Karpas-422 (cell line): ENCODE measurements at regions not wholly inside any gene's neighbourhood (a gene's known extent, or its start where the extent isn't known, plus 50 kb on each side); places are given as distances from the start of the nearest gene placed in this dataset.

ENCODE experiments used
- DNase-seq: peaks from one replicate; pipeline ENCODE4 v3.0.0-alpha.2; 2015
- H2AFZ ChIP-seq: fragments of 200-600 bp; sonication (generic); 2 replicates; pipeline ENCODE4 v1.6.1; 2014; ENCODE audit warnings: antibody characterized with exemption, low read length, mixed read lengths
- H3K27ac ChIP-seq: fragments of 200-600 bp; sonication (generic); 2 replicates; pipeline ENCODE4 v1.5.1; 2014; ENCODE audit warnings: mild to moderate bottlenecking, low read length, moderate library complexity
- H3K27me3 ChIP-seq: fragments of 200-600 bp; sonication (generic); 2 replicates; pipeline ENCODE4 v1.6.1; 2014; ENCODE audit warnings: low read length, mixed read lengths
- H3K36me3 ChIP-seq: fragments of 200-600 bp; sonication (generic); 2 replicates; pipeline ENCODE4 v1.6.1; 2014; ENCODE audit warnings: low read length, mixed read lengths; ENCODE audit not compliant: insufficient read depth
- H3K4me1 ChIP-seq: fragments of 200-600 bp; sonication (generic); 2 replicates; pipeline ENCODE4 v1.6.1; 2014; ENCODE audit warnings: mild to moderate bottlenecking, low read length, mixed read lengths
- H3K4me2 ChIP-seq: fragments of 200-600 bp; sonication (generic); 2 replicates; pipeline ENCODE4 v1.6.1; 2014; ENCODE audit warnings: low read length, low read depth, mild to moderate bottlenecking; ENCODE audit not compliant: poor library complexity, severe bottlenecking
- H3K4me3 ChIP-seq: fragments of 200-600 bp; sonication (generic); 2 replicates; pipeline ENCODE4 v1.5.1; 2014; ENCODE audit warnings: mild to moderate bottlenecking, antibody characterized with exemption, low read length, mixed read lengths
- H3K79me2 ChIP-seq: fragments of 200-600 bp; sonication (generic); 2 replicates; pipeline ENCODE4 v1.6.1; 2014; ENCODE audit warnings: mild to moderate bottlenecking, low read length, mixed read lengths
- H3K9ac ChIP-seq: fragments of 200-600 bp; sonication (generic); 2 replicates; pipeline ENCODE4 v1.6.0; 2014; ENCODE audit warnings: low read length
- H3K9me2 ChIP-seq: fragments of 200-600 bp; sonication (generic), shearing (Covaris generic); replicated peaks from 2 replicates; pipeline ENCODE4 v1.6.0; 2014; ENCODE audit warnings: mild to moderate bottlenecking, low read length, moderate library complexity; ENCODE audit not compliant: insufficient read depth
- H3K9me3 ChIP-seq: fragments of 300-700, 200-600 bp; sonication (generic); 2 replicates; pipeline ENCODE4 v1.6.1; 2014; ENCODE audit warnings: low read length, mixed read lengths
- H4K20me1 ChIP-seq: fragments of 200-600 bp; sonication (generic); 2 replicates; pipeline ENCODE4 v1.6.1; 2014; ENCODE audit warnings: mild to moderate bottlenecking, antibody characterized with exemption, low read length, low read depth; ENCODE audit not compliant: insufficient read depth

DNA sequence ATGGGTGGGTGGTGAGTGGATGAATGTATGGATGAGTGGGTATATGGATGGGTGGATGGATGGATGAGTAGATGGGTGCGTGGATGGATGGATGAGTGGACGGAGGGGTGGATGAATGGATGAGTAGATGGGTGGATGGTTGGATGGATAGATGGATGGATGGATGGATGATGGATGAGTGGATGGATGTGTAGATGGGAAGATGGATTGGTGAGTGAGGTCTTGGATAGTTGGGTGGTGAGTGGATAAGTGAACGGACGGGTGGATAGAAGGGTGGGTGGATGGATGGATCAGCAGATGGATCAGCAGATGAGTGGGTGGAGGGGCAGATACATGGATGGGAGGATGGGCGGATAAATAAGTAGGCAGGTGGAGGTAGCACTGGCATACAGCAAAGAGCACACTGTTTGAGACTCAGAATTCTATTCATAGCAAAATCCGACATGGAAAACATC, 163.5 kb downstream of the C9orf50 start:
- Histone ChIP-seq H3K9me3 (no peaks in the 10 kb centered on the region), H3K4me1 (no peaks in the 10 kb centered on the region), H3K9ac (no peak overlapping the region), H2AFZ (no peak overlapping the region), H4K20me1 (no peaks in the 10 kb centered on the region), H3K4me2 (no peak overlapping the region), H3K36me3 (no peaks in the 10 kb centered on the region), H3K27ac (no peak overlapping the region), H3K27me3 (no peaks in the 10 kb centered on the region), H3K4me3 (no peak overlapping the region), H3K9me2 (no peaks in the 10 kb centered on the region), H3K79me2 (no peaks in the 10 kb centered on the region)
- no peak for DNase-seq

DNA sequence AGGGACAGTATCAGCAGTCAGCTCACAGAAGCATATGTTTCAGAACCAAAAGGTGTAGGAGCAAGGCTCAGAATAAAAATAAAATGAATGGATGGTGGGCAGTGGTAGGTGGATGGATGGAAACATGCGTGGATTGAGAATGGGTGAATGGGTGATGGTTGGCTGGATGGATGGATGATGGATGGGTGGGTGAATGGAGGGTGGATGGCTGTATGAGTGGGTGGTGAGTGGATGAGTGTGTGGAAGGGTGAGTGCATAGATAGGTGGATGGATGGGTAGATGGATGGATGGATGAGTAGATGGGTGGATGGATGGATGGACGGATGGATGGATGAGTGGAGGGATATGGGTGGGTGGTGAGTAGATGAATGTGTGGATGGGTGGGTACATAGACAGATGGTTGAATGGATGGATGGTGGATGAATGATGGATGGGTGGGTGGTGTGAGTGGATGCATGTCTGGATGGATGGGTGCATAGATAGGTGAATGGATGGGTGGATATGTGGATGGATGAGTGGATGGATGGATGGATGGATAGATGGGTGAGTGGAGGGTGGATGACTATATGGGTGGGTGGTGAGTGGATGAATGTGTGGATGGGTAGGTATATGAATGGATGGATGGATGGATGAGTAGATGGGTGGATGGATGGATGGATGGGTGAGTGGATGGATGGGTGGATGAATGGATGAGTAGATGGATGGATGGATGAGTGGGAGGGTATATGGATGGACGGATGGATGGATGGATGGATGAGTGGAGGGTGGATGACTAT, 164.2 kb downstream of the C9orf50 start:
- Histone ChIP-seq H3K9me3 (no peaks in the 10 kb centered on the region), H3K4me2 (no peak overlapping the region), H3K4me3 (no peak overlapping the region), H3K36me3 (no peaks in the 10 kb centered on the region), H3K9ac (no peak overlapping the region), H4K20me1 (no peaks in the 10 kb centered on the region), H3K4me1 (no peaks in the 10 kb centered on the region), H3K9me2 (no peaks in the 10 kb centered on the region), H3K79me2 (no peaks in the 10 kb centered on the region), H3K27ac (no peak overlapping the region), H2AFZ (no peak overlapping the region), H3K27me3 (no peaks in the 10 kb centered on the region)
- DNase-seq: no peak

DNA sequence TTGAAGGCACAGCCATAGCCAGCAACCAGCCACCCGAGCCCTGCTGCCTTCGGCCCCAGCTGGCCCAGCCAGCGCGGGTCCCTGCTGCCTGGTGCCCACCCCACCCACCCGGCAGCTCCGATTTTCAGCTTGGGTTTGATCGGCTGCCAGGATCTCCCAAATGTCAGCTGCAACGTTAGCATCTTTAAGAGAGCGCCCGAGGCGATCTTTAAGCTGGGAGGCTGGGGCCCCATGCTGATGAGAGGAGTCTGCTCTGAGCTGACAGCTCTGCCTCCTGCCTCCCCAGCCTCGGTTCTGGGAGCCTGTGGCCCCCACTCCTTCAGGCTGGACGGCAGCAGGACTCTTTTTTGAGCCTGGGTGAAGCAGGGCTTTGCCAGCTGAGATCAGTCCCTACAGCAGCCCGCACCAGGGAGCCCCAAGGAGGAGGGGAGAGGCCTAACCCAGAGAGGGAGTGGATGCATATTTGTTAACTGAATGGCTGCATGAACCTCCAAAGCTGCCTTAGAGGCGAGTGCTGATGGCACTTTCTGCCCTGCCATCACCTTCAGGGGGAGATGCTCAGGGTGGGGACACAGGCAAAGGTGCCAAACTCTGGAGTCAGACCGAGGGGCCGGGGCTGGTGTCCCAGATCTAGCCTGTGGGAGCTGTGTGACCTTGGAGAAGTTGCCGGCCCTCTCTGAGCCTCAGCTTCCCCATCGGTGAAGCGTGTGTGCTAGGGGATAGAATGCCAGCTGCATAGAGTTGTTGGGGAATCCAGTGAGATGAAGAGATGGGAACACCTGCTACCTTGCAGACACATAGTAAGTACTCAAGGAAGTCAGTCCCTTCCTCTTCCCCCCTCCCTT, 165.5 kb downstream of the C9orf50 start:
- H4K20me1 ChIP-seq: no peaks in the 10 kb centered on the region
- H3K27ac ChIP-seq: no peak overlapping the region
- H2AFZ ChIP-seq: no peak overlapping the region
- no peaks in the 10 kb centered on the region for H3K9me2 ChIP-seq
- no peaks in the 10 kb centered on the region for H3K36me3 ChIP-seq
- H3K9ac ChIP-seq: no peak overlapping the region
- DNase-seq: no peak
- H3K27me3 ChIP-seq: no peaks in the 10 kb centered on the region
- H3K79me2 ChIP-seq: no peaks in the 10 kb centered on the region
- H3K4me2 ChIP-seq: no peak overlapping the region
- no peaks in the 10 kb centered on the region for H3K9me3 ChIP-seq
- no peak overlapping the region for H3K4me3 ChIP-seq
- H3K4me1 ChIP-seq: no peaks in the 10 kb centered on the region

DNA sequence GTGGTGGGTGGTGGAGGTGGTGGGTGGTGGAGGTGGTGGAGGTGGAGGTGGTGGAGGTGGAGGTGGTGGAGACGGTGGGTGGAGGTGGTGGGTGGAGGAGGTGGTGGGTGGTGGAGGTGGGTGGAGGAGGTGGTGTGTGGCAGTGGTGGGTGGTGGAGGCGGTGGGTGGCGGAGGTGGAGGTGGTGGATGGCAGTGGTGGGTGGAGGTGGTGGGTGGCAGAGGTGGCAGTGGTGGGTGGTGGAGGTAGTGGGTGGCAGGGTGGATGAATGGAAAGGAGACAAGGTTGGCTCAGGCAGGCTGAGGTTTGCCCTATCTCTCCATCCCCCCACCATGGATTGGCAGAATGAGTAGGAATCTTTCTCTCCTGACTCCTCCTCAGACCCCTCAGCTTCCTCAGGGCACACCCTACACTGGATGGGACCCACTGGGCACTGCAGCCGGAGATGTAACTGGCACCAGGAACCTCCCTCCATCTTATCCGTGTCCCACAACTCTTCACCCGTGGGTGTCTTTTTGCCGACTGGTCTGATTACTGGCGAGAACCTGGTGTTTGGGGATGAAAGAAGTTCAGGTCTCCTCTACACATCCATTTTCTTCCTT, 166.3 kb downstream of the C9orf50 start:
- Histone ChIP-seq H3K4me2 (no peak overlapping the region), H3K27ac (no peak overlapping the region)

DNA sequence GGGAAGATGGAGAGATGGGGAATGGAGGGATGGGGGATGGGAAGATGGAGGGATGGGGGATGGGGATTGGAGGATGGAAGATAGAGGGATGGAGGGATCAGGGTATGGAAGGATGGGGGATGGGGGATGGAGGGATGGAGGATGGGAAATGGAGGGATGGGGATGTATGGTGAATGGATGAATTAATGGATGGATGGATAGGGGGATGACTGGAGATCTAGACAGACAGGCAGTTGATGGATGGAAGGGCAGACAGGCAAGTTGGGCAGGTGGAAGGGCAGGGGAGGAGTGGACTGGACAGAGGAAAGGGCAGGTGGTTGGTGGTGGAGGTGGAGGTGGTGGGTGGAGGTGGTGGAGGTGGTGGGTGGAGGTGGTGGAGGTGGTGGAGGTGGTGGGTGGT, 167.2 kb downstream of the C9orf50 start:
- no peaks in the 10 kb centered on the region for H3K79me2 ChIP-seq
- no peaks in the 10 kb centered on the region for H3K9me3 ChIP-seq
- no peaks in the 10 kb centered on the region for H3K4me1 ChIP-seq
- H4K20me1 ChIP-seq: no peaks in the 10 kb centered on the region
- no peak overlapping the region for H3K27ac ChIP-seq
- no peaks in the 10 kb centered on the region for H3K36me3 ChIP-seq
- H3K4me3 ChIP-seq: no peak overlapping the region
- H2AFZ ChIP-seq: no peak overlapping the region
- no peak overlapping the region for H3K9ac ChIP-seq
- H3K27me3 ChIP-seq: no peaks in the 10 kb centered on the region
- no peaks in the 10 kb centered on the region for H3K9me2 ChIP-seq
- no peak overlapping the region for H3K4me2 ChIP-seq
- DNase-seq: no peak

More for the DNA sequence above, 166.3 kb downstream of the C9orf50 start:
- H3K9me2 ChIP-seq: no peaks in the 10 kb centered on the region
- no peaks in the 10 kb centered on the region for H3K79me2 ChIP-seq
- H3K9ac ChIP-seq: no peak overlapping the region
- no peak for DNase-seq
- H4K20me1 ChIP-seq: no peaks in the 10 kb centered on the region
- H3K27me3 ChIP-seq: no peaks in the 10 kb centered on the region
- no peak overlapping the region for H2AFZ ChIP-seq
- no peak overlapping the region for H3K4me3 ChIP-seq
- H3K4me1 ChIP-seq: no peaks in the 10 kb centered on the region
- no peaks in the 10 kb centered on the region for H3K9me3 ChIP-seq
- no peaks in the 10 kb centered on the region for H3K36me3 ChIP-seq

DNA sequence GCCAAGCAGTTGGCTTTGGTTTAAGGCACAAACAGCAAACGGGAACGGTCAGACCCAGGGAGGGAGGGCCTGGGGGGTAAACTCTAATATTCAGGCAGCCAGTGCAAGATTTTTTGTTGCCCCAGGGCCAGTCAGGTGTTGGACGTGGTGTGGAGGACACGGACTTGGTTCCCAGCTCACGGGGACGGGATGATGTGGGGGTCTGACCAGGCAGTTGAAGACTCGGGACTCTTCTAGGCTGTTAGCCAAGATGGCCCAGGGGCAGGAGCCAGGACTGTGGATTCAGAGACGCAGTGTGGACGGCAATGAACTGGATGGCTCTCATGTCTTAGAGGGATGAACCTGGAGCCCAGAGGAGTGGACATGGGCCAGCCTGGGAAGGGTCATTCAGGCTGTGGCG, 169.2 kb downstream of the C9orf50 start:
- no peaks in the 10 kb centered on the region for H4K20me1 ChIP-seq
- DNase-seq: no peak
- no peaks in the 10 kb centered on the region for H3K9me3 ChIP-seq
- H3K27me3 ChIP-seq: no peaks in the 10 kb centered on the region
- H3K79me2 ChIP-seq: no peaks in the 10 kb centered on the region
- H3K4me1 ChIP-seq: no peaks in the 10 kb centered on the region
- H3K9ac ChIP-seq: no peak overlapping the region
- H3K4me2 ChIP-seq: no peak overlapping the region
- no peaks in the 10 kb centered on the region for H3K36me3 ChIP-seq
- no peak overlapping the region for H3K4me3 ChIP-seq
- H3K9me2 ChIP-seq: no peaks in the 10 kb centered on the region
- H2AFZ ChIP-seq: no peak overlapping the region
- no peak overlapping the region for H3K27ac ChIP-seq

DNA sequence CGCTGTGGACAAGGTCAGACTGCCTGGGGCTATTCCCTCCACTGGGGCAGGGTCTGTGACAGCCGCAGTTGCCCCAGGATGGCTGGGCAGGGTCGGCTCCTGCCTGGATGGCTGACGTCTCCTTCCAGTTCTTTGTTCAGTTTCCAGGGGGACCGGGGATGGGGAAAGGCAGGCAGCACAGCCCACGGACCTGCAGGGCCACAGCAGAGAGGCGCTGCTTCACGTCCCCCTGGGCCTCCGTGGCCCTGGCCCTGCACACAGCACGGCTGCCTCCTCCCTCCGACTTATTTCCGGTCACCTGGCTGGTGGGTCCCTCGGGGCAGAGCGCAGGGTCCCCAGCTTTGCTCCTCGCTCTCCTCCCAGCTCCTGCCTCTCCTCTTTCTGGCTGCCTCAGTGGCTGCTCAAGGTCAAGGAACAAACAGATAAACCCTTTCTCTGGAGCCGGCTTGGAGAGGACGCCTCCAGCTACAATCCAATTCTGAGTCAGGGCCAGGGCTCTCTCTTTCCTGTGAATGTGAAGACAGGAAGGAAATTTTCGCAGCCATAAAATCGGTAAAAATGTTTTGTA, 169.7 kb downstream of the C9orf50 start:
- Histone ChIP-seq H3K79me2 (no peaks in the 10 kb centered on the region), H3K4me3 (no peak overlapping the region), H2AFZ (no peak overlapping the region), H4K20me1 (no peaks in the 10 kb centered on the region), H3K27me3 (no peaks in the 10 kb centered on the region), H3K36me3 (no peaks in the 10 kb centered on the region), H3K27ac (no peak overlapping the region), H3K4me1 (no peaks in the 10 kb centered on the region), H3K9ac (no peak overlapping the region), H3K4me2 (no peak overlapping the region), H3K9me3 (no peaks in the 10 kb centered on the region), H3K9me2 (no peaks in the 10 kb centered on the region)
- no peak for DNase-seq

DNA sequence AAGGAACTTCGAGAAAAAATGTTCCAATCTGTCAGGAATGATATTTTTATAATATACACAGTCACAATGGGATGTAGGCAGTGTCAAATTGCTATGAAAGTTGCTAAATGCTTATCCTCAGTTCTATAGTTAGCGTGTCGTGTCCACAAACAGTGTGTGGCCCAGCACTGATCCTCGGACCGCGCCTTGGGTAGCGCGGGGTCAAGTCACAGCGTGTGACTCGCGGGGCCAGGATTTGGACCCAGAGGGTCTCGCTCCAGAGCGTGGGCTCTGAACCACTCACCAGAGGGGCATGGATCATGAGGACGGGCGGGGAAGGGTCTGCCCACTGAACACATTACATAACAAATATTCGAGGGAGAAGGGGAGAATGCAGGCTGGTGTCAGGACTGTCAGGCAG, 171.8 kb downstream of the C9orf50 start:
- Histone ChIP-seq H3K9me2 (no peaks in the 10 kb centered on the region), H3K4me3 (no peak overlapping the region), H3K79me2 (no peaks in the 10 kb centered on the region), H3K27me3 (no peaks in the 10 kb centered on the region), H3K4me1 (no peaks in the 10 kb centered on the region), H3K36me3 (no peaks in the 10 kb centered on the region), H2AFZ (no peak overlapping the region), H3K9me3 (no peaks in the 10 kb centered on the region), H4K20me1 (no peaks in the 10 kb centered on the region), H3K27ac (no peak overlapping the region), H3K4me2 (no peak overlapping the region), H3K9ac (no peak overlapping the region)
- no peak for DNase-seq
